ENCODE measurements at regions not wholly inside any gene's neighbourhood (a gene's known extent, or its start where the extent isn't known, plus 50 kb on each side); places are given as distances from the start of the nearest gene placed in this dataset.

DNA sequence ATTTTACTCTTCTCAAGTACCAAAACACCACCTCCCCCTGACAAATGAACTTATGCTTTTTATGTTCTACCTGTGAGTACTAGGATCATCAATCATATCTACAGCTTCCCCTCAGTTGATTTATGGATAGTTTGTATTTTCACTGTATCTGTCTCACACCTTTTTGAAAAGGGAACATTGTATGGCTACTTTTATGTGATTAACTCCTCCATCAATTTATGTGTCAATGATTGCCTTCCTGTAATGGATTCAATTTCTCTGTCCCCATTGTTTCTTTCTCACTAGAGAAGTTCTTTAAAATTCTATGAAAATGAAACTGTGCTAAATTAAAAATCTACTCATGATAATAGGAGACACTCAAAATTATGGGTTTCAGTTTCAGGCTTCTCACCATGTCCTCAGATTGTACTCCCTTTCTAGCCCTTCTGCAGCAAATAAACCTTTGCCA, 935.0 kb downstream of the TRIB2 start:
- TF ChIP-seq, protein P1, sequence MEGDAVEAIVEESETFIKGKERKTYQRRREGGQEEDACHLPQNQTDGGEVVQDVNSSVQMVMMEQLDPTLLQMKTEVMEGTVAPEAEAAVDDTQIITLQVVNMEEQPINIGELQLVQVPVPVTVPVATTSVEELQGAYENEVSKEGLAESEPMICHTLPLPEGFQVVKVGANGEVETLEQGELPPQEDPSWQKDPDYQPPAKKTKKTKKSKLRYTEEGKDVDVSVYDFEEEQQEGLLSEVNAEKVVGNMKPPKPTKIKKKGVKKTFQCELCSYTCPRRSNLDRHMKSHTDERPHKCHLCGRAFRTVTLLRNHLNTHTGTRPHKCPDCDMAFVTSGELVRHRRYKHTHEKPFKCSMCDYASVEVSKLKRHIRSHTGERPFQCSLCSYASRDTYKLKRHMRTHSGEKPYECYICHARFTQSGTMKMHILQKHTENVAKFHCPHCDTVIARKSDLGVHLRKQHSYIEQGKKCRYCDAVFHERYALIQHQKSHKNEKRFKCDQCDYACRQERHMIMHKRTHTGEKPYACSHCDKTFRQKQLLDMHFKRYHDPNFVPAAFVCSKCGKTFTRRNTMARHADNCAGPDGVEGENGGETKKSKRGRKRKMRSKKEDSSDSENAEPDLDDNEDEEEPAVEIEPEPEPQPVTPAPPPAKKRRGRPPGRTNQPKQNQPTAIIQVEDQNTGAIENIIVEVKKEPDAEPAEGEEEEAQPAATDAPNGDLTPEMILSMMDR (IDR thresholded peaks at IDR 0.05; ENCODE audit: low read length), result no peak
- TF ChIP-seq EZH2 (optimal IDR thresholded peaks at IDR 0.05; ENCODE audit: low read depth, low read length), result no peak
